Trophoblast cell (in vitro differentiated cells and primary cell): ENCODE measurements at regions not wholly inside any gene's neighbourhood (a gene's known extent, or its start where the extent isn't known, plus 50 kb on each side); places are given as distances from the start of the nearest gene placed in this dataset.

ENCODE experiments used
- DNase-seq, 2 donors: peaks; one replicate each; pipeline ENCODE4 v3.0.0-alpha.2; 2016
- H2AFZ ChIP-seq: 2 replicates; pipeline ENCODE4 v1.6.1; 2013; ENCODE audit warnings: low read length, moderate library complexity, mild to moderate bottlenecking; ENCODE audit not compliant: insufficient read depth, poor library complexity
- H2AK5ac ChIP-seq: 2 replicates; pipeline ENCODE4 v1.6.1; 2013; ENCODE audit warnings: mild to moderate bottlenecking, low read length
- H2BK120ac ChIP-seq: 2 replicates; pipeline ENCODE4 v1.6.1; 2013; ENCODE audit warnings: low read length, mild to moderate bottlenecking, moderate library complexity; ENCODE audit not compliant: insufficient read depth, poor library complexity
- H2BK12ac ChIP-seq: 2 replicates; pipeline ENCODE4 v1.6.1; 2013; ENCODE audit warnings: mild to moderate bottlenecking, low read length, moderate library complexity
- H2BK5ac ChIP-seq: 2 replicates; pipeline ENCODE4 v1.6.1; 2013; ENCODE audit warnings: low read length, low read depth, moderate library complexity, mild to moderate bottlenecking; ENCODE audit not compliant: poor library complexity
- H3K14ac ChIP-seq: 2 replicates; pipeline ENCODE4 v1.6.1; 2013; ENCODE audit warnings: mild to moderate bottlenecking, low read length
- H3K18ac ChIP-seq: 2 replicates; pipeline ENCODE4 v1.6.1; 2013; ENCODE audit warnings: mild to moderate bottlenecking, low read length
- H3K23ac ChIP-seq: 2 replicates; pipeline ENCODE4 v1.6.1; 2013; ENCODE audit warnings: low read length
- H3K27ac ChIP-seq: 2 replicates; pipeline ENCODE4 v1.5.1; 2013; ENCODE audit warnings: low read depth, mild to moderate bottlenecking, inconsistent platforms, low read length, moderate library complexity
- H3K27me3 ChIP-seq: 2 replicates; pipeline ENCODE4 v1.6.1; 2013; ENCODE audit warnings: inconsistent platforms, mild to moderate bottlenecking, low read length, moderate library complexity; ENCODE audit not compliant: insufficient read depth
- H3K36me3 ChIP-seq, 2 experiments: 1 replicate in 1 of 2; 2 replicates in 1 of 2; pipeline ENCODE4 v1.6.1; 2013; ENCODE audit warnings: low read length in 2 of 2, mild to moderate bottlenecking in 2 of 2, moderate library complexity in 1 of 2; ENCODE audit not compliant: insufficient read depth in 2 of 2, control insufficient read depth in 1 of 2
- H3K4ac ChIP-seq: 2 replicates; pipeline ENCODE4 v1.6.1; 2013; ENCODE audit warnings: low read depth, mild to moderate bottlenecking, low read length, moderate library complexity
- H3K4me1 ChIP-seq, 2 experiments: 1 replicate in 1 of 2; 2 replicates in 1 of 2; pipeline ENCODE4 v1.6.1; 2013; ENCODE audit warnings: low read length in 2 of 2, mild to moderate bottlenecking in 2 of 2, moderate library complexity in 1 of 2; ENCODE audit not compliant: insufficient read depth in 2 of 2, control insufficient read depth in 1 of 2
- H3K4me2 ChIP-seq: 2 replicates; pipeline ENCODE4 v1.6.1; 2013; ENCODE audit warnings: inconsistent platforms, mild to moderate bottlenecking, low read length, moderate library complexity
- H3K4me3 ChIP-seq: 2 replicates; pipeline ENCODE4 v1.5.1; 2013; ENCODE audit warnings: mild to moderate bottlenecking, low read depth, low read length, inconsistent platforms
- H3K79me1 ChIP-seq: one replicate; pipeline ENCODE4 v1.6.1; 2013; ENCODE audit warnings: low read length
- H3K79me2 ChIP-seq: 2 replicates; pipeline ENCODE4 v1.6.1; 2013; ENCODE audit warnings: low read length, mild to moderate bottlenecking; ENCODE audit not compliant: control insufficient read depth, insufficient read depth, poor library complexity
- H3K9ac ChIP-seq: 2 replicates; pipeline ENCODE4 v1.6.1; 2013; ENCODE audit warnings: mild to moderate bottlenecking, low read length
- H3K9me3 ChIP-seq: 2 replicates; pipeline ENCODE4 v1.6.1; 2013; ENCODE audit warnings: low read depth, mild to moderate bottlenecking, control low read depth, inconsistent platforms, low read length; ENCODE audit not compliant: insufficient read depth
- H4K12ac ChIP-seq: 2 replicates; pipeline ENCODE4 v1.6.1; 2013; ENCODE audit warnings: low read depth, mild to moderate bottlenecking, low read length, moderate library complexity
- H4K8ac ChIP-seq: 2 replicates; pipeline ENCODE4 v1.6.1; 2013; ENCODE audit warnings: low read depth, mild to moderate bottlenecking, low read length, moderate library complexity
- H4K91ac ChIP-seq: one replicate; pipeline ENCODE4 v1.6.1; 2013; ENCODE audit warnings: low read depth, mild to moderate bottlenecking, low read length, moderate library complexity
- WGBS: extraction: QIAGEN DNeasy Blood & Tissue Kit; methylation state at CpG from one replicate; pipeline ENCODE4 v1.1.7; 2013; ENCODE audit warnings: missing lambda C conversion rate; ENCODE audit not compliant: insufficient read length, insufficient coverage; ENCODE audit errors: extremely low coverage; 5-methylcytosine and 5-hydroxymethylcytosine counted together

DNA sequence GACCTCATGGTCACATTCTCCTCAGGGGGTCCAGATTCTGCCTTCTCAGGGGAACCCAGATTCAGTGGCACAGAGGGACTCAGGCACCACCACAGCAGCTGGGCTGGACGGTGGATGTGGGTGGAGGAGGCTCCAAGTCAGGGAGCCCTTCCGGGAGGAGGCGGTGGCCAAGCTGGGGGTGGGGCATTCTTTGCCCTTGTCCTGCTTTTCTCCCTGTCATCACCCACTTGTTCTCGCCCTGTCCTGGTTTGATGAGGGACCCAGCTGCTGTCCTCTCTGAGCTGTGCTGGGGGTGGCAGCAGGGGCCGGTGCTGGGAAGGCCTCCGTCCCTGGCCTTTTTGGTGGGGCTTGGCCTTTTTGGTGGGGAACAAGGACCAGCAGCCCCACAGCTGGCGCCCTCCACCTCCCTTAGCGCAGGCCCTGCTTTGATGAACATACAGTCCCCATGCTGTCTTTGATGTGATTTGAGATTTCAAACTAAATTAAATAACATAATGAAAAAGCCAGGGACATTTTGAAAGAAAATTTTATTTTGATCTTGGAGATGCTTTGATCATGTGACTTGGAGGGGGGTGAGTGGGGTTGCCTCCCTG is 1168.2 kb downstream of the BRD1 start:
- Histone ChIP-seq H3K4me3 (no peak overlapping the region), H3K4me2 (no peak overlapping the region), H4K91ac (no peak overlapping the region), H3K18ac (no peak overlapping the region), H2AFZ (no peak overlapping the region), H2BK120ac (no peak overlapping the region), H3K79me2 (no peaks in the 10 kb centered on the region), H3K4ac (no peak overlapping the region), H2BK5ac (no peak overlapping the region), H3K23ac (no peak overlapping the region), H3K14ac (no peak overlapping the region), H3K9ac (no peak overlapping the region), H4K8ac (no peak overlapping the region), H4K12ac (no peak overlapping the region), H3K79me1 (no peaks in the 10 kb centered on the region), H2BK12ac (no peak overlapping the region), H3K4me1 (no peaks in the 10 kb centered on the region), H2AK5ac (no peak overlapping the region), H3K36me3 (no peaks in the 10 kb centered on the region), H3K27me3 (no peaks in the 10 kb centered on the region), H3K9me3 (peaks cover 5% of the 10 kb centered on the region), H3K27ac (no peak overlapping the region)
- DNase-seq: no peak
- WGBS: no CpG with 5 or more reads among the region's 8 CpGs

DNA sequence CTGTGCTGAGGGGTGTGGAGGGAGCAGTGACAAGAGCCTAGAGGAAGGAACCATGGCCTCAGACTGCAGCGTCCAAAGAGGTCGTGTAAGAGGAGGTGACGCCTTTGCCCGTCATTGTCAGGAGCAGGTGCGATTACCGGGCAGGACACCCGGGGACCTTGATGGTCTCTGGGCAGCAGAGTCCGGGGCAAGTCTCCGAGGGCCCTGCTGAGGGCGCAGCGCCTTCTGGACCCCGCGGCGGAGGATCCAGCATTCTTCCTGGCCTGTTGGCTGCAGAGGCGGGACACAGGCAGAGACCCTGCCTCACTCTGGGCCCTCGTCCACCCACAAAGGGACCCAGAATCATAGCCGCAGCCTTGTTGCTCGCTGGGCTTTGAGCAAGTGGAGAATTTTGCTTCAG is 1168.8 kb downstream of the BRD1 start:
- Histone ChIP-seq H3K9me3 (peaks cover 5% of the 10 kb centered on the region), H3K14ac (no peak overlapping the region), H3K9ac (no peak overlapping the region), H3K27me3 (no peaks in the 10 kb centered on the region), H4K91ac (no peak overlapping the region), H3K4ac (no peak overlapping the region), H3K4me3 (no peak overlapping the region), H3K4me2 (no peak overlapping the region), H2BK5ac (no peak overlapping the region), H3K36me3 (no peaks in the 10 kb centered on the region), H3K79me2 (no peaks in the 10 kb centered on the region), H4K8ac (no peak overlapping the region), H3K23ac (no peak overlapping the region), H2AK5ac (no peak overlapping the region), H4K12ac (no peak overlapping the region), H2BK12ac (no peak overlapping the region), H3K18ac (no peak overlapping the region), H2AFZ (no peak overlapping the region), H3K4me1 (no peaks in the 10 kb centered on the region), H2BK120ac (no peak overlapping the region), H3K27ac (no peak overlapping the region), H3K79me1 (no peaks in the 10 kb centered on the region)
- WGBS: no CpG with 5 or more reads among the region's 18 CpGs
- DNase-seq: no peak

GRCh38 chr22:48658246-48658645 is 1169.4 kb downstream of the BRD1 start:
- Histone ChIP-seq H4K91ac (no peak overlapping the region), H3K4me2 (no peak overlapping the region), H3K27me3 (no peaks in the 10 kb centered on the region), H3K9ac (no peak overlapping the region), H3K4ac (no peak overlapping the region), H3K4me1 (no peaks in the 10 kb centered on the region), H2AFZ (no peak overlapping the region), H3K14ac (no peak overlapping the region), H3K4me3 (no peak overlapping the region), H3K79me1 (no peaks in the 10 kb centered on the region), H2BK12ac (no peak overlapping the region), H3K36me3 (no peaks in the 10 kb centered on the region), H3K23ac (no peak overlapping the region), H4K12ac (no peak overlapping the region), H2BK5ac (no peak overlapping the region), H3K18ac (no peak overlapping the region), H2AK5ac (no peak overlapping the region), H2BK120ac (no peak overlapping the region), H4K8ac (no peak overlapping the region), H3K9me3 (peaks cover 4% of the 10 kb centered on the region), H3K27ac (no peak overlapping the region), H3K79me2 (no peaks in the 10 kb centered on the region)
- DNase-seq: no peak
- no CpG with 5 or more reads among the region's 15 CpGs for WGBS

DNA sequence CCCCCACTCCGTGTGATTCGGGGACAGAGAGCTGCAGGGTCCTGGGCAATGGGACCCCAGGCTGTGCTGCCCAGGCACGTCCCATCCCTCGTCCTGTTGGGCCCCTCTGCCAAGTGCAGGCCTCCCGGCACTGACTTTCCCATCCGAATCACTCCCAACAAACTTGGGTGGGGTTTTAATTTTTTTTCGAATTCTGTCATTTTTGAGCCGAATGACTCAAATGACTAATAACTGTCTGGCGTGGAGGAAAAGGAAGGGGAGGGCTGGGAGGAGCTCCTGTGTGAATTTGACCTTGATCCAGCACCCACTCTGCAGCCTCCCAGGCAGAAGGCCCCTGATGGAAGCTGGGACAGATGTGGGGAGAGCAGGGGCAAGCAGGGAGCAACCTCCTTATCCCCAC is 1173.2 kb downstream of the BRD1 start:
- no peak for DNase-seq
- Histone ChIP-seq H3K9ac (no peak overlapping the region), H4K8ac (no peak overlapping the region), H3K79me2 (no peaks in the 10 kb centered on the region), H3K23ac (no peak overlapping the region), H4K91ac (no peak overlapping the region), H3K18ac (no peak overlapping the region), H2BK5ac (no peak overlapping the region), H3K27me3 (no peaks in the 10 kb centered on the region), H3K27ac (no peak overlapping the region), H3K4ac (no peak overlapping the region), H3K79me1 (no peaks in the 10 kb centered on the region), H2BK12ac (no peak overlapping the region), H3K4me3 (no peak overlapping the region), H3K4me2 (no peak overlapping the region), H3K14ac (no peak overlapping the region), H2AFZ (no peak overlapping the region), H3K4me1 (no peaks in the 10 kb centered on the region), H2AK5ac (no peak overlapping the region), H3K9me3 (peaks cover 2% of the 10 kb centered on the region), H3K36me3 (no peaks in the 10 kb centered on the region), H4K12ac (no peak overlapping the region), H2BK120ac (no peak overlapping the region)
- no CpG with 5 or more reads among the region's 9 CpGs for WGBS
